GM18861 (cell line): ENCODE measurements at regions not wholly inside any gene's neighbourhood (a gene's known extent, or its start where the extent isn't known, plus 50 kb on each side); places are given as distances from the start of the nearest gene placed in this dataset.
A peak's percentile ranks its signal among the peaks of the same experiment; 100 is the strongest.
"Not testable (repeated sequence)": the region's sequence is repeated elsewhere in the genome, so short reads cannot be mapped to it uniquely, and the experiment has no call there.

Experiments
- ATAC-seq: cut with Tn5 transposase; IDR thresholded peaks from one replicate; pipeline ENCODE4 v1.9.1; 2021; ENCODE audit not compliant: unreplicated experiment

DNA sequence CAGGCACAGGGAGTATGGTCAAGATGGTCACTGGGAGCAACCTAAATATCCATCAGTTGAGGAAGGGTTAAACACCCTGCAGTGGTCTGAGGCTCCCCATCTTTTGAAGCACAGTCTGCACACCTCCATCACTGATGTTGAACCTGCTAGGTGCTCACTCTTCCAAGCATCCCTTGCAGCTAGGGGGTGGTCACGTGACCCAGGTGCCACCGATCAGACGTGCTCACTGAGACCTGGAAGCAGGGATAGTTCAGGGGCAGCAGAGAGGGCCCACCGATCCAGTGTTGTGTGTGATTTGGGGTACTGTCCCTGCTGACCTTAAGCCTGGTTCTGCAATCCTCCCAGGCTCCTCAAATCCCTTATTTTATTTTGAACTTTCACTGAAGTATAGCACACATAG lies 134.6 kb downstream of the CEBPB start:
- no peak for ATAC-seq

DNA sequence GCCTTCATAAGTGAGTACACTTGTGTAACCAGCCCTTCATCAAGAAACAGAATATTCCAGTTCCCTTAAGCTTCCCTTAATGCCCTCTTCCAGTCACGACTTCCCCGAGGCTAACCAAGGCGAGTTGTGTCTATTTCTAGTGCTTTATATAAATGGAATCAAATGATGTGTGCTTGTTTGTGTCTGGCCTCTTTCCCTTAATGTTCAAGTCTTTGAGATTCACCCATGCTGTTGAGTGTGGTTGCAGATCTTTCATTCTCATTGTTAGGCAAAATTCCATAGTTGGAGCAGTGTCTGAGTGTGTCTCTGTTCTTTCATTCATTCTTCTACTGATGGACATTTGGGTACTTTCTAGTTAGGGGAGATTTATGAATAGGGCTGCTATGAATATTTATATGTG lies 135.0 kb downstream of the CEBPB start:
- no peak for ATAC-seq

GRCh38 chr20:50327666-50328065 lies 137.0 kb downstream of the CEBPB start:
- no peak for ATAC-seq

DNA sequence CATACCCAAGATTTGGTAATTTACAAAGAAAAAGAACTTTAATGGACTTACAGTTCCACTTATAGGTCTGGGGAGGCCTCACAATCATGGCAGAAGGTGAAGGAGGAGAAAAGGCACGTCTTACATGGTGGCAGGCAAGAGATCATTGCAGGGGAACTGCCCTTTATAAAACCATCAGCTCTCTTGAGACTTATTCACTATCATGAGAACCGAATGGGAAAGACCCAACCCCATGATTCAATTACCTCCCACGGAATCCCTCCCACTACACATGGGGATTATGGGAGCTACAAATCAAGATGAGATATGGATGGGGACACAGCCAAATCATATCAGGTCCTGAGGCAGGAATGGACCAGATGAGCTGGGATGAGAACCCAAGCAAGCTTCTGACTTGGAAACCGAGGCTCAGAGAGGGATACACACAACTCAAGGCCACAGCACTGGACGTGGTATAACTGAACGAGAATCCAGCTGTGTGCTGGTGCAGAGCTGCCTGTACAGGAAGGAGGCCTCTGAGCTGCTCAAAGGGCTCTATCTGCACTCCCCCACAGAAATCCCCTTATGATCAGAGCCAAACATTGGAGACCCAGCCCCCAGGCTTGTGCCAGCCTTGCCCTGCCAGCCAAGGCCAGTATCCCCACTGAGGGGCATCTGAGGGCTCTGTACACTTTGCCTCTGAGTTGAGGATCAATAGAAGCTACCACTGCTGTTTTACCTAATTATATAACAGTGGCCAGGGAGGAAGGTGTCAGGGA lies 137.8 kb downstream of the CEBPB start:
- ATAC-seq: no peak

- ATAC-seq: no peak
Observed at GRCh38 chr20:50328996-50329898, 138.6 kb downstream of the CEBPB start.

GRCh38 chr20:50329981-50330503 lies 139.4 kb downstream of the CEBPB start:
- no peak for ATAC-seq

GRCh38 chr20:50330504-50331313 lies 140.1 kb downstream of the CEBPB start:
- ATAC-seq: no peak

DNA sequence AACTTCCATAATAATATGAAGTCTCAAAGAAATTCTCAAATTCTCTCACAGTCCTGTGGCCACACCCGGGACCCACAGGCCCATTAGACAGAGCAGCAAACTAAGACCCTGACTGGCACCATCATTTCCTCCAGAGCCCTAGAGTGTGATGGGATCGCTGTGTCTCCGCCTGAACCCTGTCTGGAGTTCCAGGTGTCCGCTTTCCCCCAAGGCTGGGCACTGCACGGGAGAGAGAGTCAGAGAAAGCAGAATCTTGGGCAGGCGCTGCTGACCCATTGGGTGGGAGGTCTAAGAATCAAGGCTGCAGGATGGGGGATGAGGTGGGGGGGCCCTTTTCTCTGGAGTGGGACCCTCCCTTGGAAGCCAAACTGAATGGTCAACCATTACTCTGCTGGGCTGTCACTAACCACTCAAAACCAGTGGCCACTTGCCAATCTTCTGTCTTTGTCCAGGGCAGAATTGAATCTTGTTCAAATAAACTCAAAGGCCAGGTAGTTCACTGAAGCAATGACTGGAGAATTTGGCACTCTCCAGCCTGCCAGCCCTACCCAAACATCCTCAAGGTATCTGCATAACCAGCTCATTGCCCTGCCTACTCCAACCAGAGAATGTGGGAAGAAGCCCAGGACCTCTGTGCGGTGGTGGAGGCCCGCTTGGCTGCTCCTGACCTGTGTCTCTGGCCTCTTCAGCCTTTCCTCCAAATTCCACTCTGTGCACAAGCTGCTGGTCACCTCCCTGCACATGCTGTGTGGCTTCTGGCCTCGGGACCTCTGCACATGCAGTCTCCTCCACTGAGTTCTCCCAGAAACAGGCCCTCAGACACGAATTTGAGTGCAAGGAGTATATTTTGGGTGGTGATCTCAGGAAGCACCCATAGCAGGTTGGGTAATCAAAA lies 141.1 kb downstream of the CEBPB start:
- no peak for ATAC-seq

DNA sequence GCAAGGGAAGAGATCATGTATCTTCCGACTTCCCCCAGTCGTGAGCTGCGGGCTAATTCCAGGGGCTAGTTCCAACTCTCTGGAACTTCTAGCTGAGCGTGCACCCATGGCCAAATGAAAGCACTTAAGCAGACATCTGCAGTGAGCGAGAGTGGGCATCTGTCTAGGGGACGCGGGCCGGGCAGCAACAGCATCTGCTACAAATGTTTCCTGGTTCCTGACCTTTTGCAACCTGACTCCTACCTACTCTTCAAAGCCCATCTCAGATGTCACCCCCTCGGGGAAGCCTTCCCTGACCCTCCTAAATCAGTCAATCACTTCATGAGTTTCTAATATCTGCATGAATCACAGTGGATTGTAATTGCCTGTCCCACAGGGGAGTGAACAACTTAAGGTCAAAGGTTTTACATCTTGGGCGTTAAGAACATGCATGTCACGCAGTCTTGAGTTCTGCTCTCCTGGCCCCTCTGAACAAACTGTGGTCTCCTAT lies 141.9 kb downstream of the CEBPB start:
- no peak for ATAC-seq

- no peak for ATAC-seq
Observed at GRCh38 chr20:50333131-50333670, 142.6 kb downstream of the CEBPB start.

- ATAC-seq: no peak
Observed at GRCh38 chr20:50333812-50334211, 143.2 kb downstream of the CEBPB start.

DNA sequence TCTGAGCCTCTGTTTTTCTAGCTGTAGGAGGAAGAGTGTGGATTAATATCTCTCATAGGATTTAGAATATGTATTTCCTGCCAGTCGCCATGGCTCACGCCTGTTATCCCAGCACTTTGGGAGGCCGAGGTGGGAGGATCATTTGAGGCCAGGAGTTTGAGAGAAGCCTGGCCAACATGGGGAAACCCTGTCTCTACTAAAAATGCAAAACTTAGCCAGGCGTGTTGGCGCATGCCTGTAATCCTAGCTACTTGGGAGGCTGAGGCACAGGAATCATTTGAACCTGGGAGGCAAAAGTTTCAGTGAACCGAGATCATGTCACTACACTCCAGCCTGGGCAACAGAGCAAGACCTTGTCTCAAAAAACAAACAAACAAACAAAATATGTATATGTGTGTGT lies 143.9 kb downstream of the CEBPB start:
- ATAC-seq: not testable (repeated sequence)

GRCh38 chr20:50335105-50335504 lies 144.5 kb downstream of the CEBPB start:
- ATAC-seq: no peak

DNA sequence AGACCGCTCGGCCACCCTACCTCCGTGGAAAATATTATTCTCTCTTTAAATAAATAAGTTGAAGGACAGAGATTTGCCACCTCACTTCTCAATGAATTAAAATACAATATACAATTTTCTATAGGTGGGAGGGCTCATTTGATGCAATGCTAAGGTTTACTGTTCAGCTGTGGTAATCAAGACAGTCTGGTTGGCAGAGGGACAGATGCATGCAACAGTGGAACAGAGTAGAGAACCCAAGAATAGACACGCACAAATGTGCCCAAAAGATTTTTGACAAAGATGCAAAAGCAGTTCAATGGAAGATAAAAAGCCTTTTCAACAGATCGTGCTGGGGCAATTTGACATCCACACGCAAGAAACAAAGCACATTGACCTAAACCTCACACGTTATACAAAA lies 145.2 kb downstream of the CEBPB start:
- ATAC-seq: no peak

DNA sequence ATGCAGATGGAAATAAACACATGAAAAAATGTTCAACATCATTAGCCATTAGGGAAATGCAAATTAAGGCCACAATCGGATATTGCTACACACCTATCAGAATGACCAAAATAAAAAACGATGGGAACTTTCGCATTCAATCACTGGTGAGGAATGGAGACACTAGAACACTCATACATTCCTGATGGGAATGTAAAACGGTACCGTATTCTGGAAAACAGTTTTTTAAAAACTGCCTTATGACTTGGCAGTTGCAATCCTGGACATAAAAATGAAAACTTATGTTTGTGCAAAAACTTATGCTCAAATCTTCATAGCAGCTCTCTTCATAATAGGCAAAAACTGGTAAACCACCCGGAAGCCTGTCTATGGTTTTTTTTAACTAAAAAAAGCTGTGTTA lies 146.0 kb downstream of the CEBPB start:
- no peak for ATAC-seq

GRCh38 chr20:50337521-50338466 lies 147.2 kb downstream of the CEBPB start:
- ATAC-seq: no peak

DNA sequence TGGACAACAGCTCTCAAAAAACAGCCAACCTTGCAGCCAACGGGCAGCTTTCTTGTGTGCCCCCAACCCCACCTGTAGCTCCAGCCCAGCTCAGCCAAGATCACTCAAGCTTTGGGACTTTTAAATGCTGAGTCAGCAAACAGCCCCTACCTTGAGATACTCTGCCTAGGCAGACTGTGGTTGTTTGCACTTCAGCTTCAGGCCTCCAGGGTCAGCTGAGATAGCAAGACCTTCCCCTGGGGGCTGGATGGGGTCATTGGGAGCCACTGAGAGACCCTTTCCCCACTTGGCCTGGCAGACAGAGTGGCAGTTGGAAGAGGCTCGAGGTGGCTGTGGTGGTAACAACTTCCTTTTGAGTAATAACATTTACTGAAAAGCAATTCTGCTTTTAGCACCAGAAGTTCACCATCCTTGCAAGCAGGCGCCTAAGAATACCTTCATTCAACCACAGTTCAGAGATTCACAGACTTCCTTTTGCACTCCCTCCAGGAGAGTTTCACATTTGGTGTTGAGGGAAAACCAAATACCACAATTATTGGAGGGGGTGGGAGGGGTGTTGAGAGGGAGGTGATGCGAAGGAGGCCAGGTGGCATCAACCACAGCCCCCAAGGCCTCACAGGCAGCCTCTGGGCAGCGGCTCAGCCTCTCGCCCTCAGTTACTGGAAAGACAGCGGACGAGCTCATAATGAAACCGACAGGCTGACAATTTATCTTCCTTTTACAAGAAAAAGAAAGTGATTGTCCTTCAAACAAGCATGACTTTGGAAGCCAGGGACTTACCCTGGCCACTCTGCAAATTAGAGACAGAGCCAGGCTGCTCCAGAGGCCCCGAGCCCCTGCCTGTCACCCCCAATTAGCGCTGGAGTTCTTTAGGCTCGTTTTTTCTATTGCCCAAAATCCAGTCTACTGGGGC lies 148.1 kb downstream of the CEBPB start:
- ATAC-seq: peak; percentile 61
